Keratinocyte (primary cell): ENCODE measurements at regions not wholly inside any gene's neighbourhood (a gene's known extent, or its start where the extent isn't known, plus 50 kb on each side); places are given as distances from the start of the nearest gene placed in this dataset.
"Not testable (repeated sequence)": the region's sequence is repeated elsewhere in the genome, so short reads cannot be mapped to it uniquely, and the experiment has no call there.

Experiments
- EZH2 ChIP-seq: IDR thresholded peaks from one replicate; pipeline ENCODE4 v1.6.1; 2012; ENCODE audit warnings: inconsistent platforms, mild to moderate bottlenecking, low read length, moderate library complexity
- TF ChIP-seq, protein P1 (sequence below), 3 experiments: IDR thresholded peaks in 1 of 3; conservative IDR thresholded peaks in 1 of 3; optimal IDR thresholded peaks in 1 of 3; 2 replicates in 2 of 3; 3 replicates in 1 of 3; pipeline versions ENCODE3 to v1.5.1; 2011; ENCODE audit warnings: low read length in 3 of 3, mild to moderate bottlenecking in 3 of 3, moderate library complexity in 2 of 3, control low read depth in 1 of 3, inconsistent platforms in 1 of 3; ENCODE audit not compliant: insufficient read depth in 2 of 3; ENCODE audit errors: extremely low read depth in 1 of 3

- TF ChIP-seq, protein P1, sequence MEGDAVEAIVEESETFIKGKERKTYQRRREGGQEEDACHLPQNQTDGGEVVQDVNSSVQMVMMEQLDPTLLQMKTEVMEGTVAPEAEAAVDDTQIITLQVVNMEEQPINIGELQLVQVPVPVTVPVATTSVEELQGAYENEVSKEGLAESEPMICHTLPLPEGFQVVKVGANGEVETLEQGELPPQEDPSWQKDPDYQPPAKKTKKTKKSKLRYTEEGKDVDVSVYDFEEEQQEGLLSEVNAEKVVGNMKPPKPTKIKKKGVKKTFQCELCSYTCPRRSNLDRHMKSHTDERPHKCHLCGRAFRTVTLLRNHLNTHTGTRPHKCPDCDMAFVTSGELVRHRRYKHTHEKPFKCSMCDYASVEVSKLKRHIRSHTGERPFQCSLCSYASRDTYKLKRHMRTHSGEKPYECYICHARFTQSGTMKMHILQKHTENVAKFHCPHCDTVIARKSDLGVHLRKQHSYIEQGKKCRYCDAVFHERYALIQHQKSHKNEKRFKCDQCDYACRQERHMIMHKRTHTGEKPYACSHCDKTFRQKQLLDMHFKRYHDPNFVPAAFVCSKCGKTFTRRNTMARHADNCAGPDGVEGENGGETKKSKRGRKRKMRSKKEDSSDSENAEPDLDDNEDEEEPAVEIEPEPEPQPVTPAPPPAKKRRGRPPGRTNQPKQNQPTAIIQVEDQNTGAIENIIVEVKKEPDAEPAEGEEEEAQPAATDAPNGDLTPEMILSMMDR (optimal IDR thresholded peaks at IDR 0.05 in 1 of 3, IDR thresholded peaks at IDR 0.05 in 1 of 3, conservative IDR thresholded peaks at IDR 0.05 in 1 of 3; ENCODE audit: extremely low read depth in 1 of 3, insufficient read depth in 2 of 3, low read length in 3 of 3) = not testable (repeated sequence)
- TF ChIP-seq EZH2 = not testable (repeated sequence)
Observed at GRCh38 chr5:21471691-21472090, 1381.5 kb downstream of the CDH12 start.
